Gastrocnemius medialis (tissue), 4 donors: ENCODE measurements at regions not wholly inside any gene's neighbourhood (a gene's known extent, or its start where the extent isn't known, plus 50 kb on each side); places are given as distances from the start of the nearest gene placed in this dataset.

Experiments
- ATAC-seq, 2 donors: fragments of 150-250 bp; one replicate each; pipeline ENCODE4 v1.9.1; 2016
- DNase-seq, 2 donors: peaks; one replicate each; pipeline ENCODE4 v3.0.0-alpha.2; 2019
- H3K27ac ChIP-seq, 4 donors: fragments of 200-600 bp; sonication (generic); 1 replicate in 1 of 4; 2 replicates in 3 of 4; pipeline ENCODE4 v1.5.1; 2016 to 2018; ENCODE audit warnings: mild to moderate bottlenecking in 2 of 4, moderate library complexity in 1 of 4
- H3K27me3 ChIP-seq, 3 donors: fragments of 200-600 bp; sonication (generic) in 2 of 3; 1 replicate in 1 of 3; 2 replicates in 2 of 3; pipeline versions ENCODE4 v1.5.1 to v1.6.0; 2016 to 2019; ENCODE audit warnings: mild to moderate bottlenecking in 1 of 3, moderate library complexity in 1 of 3
- H3K36me3 ChIP-seq, 2 donors: fragments of 200-600 bp; sonication (generic) in 1 of 2; one replicate each; pipeline ENCODE4 v1.5.1; 2017 to 2018
- H3K4me1 ChIP-seq, 2 donors: fragments of 200-600 bp; sonication (generic) in 1 of 2; one replicate each; pipeline ENCODE4 v1.5.1; 2016 to 2017; ENCODE audit warnings: mild to moderate bottlenecking in 2 of 2
- H3K4me3 ChIP-seq, 4 donors: fragments of 200-600 bp; sonication (generic) in 3 of 4; 1 replicate in 1 of 4; 2 replicates in 3 of 4; pipeline ENCODE4 v1.5.1; 2016 to 2019; ENCODE audit warnings: mild to moderate bottlenecking in 2 of 4
- H3K9me3 ChIP-seq, 3 donors: fragments of 200-600 bp; sonication (generic) in 2 of 3; 1 replicate in 1 of 3; 2 replicates in 2 of 3; pipeline ENCODE4 v1.5.1; 2016 to 2019
- CTCF ChIP-seq, 5 experiments: fragments of 450-650 bp in 3 of 5; fragments of 200-600 bp in 2 of 5; sonication (generic) in 2 of 5; IDR thresholded peaks in 4 of 5; conservative IDR thresholded peaks in 1 of 5; 1 replicate in 4 of 5; 2 replicates in 1 of 5; pipeline ENCODE4 v1.5.1; 2016 to 2019; ENCODE audit warnings: antibody characterized with exemption in 5 of 5, mild to moderate bottlenecking in 3 of 5, moderate library complexity in 3 of 5
- POLR2A ChIP-seq, 2 donors: fragments of 450-650 bp; IDR thresholded peaks; one replicate each; pipeline ENCODE4 v1.6.1; 2017; ENCODE audit warnings: antibody characterized with exemption in 2 of 2, mild to moderate bottlenecking in 2 of 2, moderate library complexity in 2 of 2
- in situ Hi-C, 4 donors: fragments of 200-750 bp; cut with MboI; loops; one replicate each; pipeline versions ENCODE4 v1.15.0 to v1.8.0; 2017; ENCODE audit warnings: low sequenced_read_pairs in 4 of 4
- intact Hi-C: fragments of 100-400 bp; cut with DNase I; formaldehyde crosslinking; loops from one replicate; pipeline ENCODE4 v1.15.1; 2023; ENCODE audit warnings: low total_unique reads

GRCh38 chr16:49921791-49922456, 66.0 kb upstream of the ZNF423 start:
- in situ Hi-C loops, result loop anchor here in 3 of 4 donors (5.0 to 25.0 kb wide), 3 partner anchors 507 to 510 kb away; no protein-coding TSS in a partner anchor

DNA sequence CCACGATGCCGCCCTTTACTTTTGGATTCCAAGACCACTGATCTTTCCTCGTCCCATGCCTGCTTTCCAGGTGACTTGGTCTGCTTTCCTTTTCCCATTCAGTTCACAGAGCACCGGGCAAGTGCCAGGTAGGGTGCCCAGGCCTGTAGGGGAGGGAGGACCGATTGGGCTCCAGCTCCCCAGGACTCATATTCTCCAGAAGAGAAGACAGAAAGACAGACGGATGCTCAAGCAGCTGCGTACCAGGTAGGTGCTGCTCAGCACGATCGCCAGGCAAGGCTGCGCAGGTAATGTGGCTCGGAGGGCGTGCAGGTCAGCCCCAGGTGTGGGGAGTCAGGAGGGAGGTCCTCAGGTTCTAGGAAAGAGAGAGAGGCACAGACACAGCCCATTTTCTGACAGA, 67.5 kb upstream of the ZNF423 start:
- intact Hi-C loops, result loop anchor here (5.0 kb wide), 1 partner anchor 431 kb away; no protein-coding TSS in a partner anchor
- in situ Hi-C loops, result loop anchor here in 3 of 4 donors (5.0 to 25.0 kb wide), 3 partner anchors 509 to 511 kb away; no protein-coding TSS in a partner anchor
- Histone ChIP-seq H3K27ac (no peak overlapping the region), H3K27me3 (no peaks in the 10 kb centered on the region), H3K9me3 (no peaks in the 10 kb centered on the region), H3K36me3 (no peaks in the 10 kb centered on the region), H3K4me1 (no peaks in the 10 kb centered on the region), H3K4me3 (no peak overlapping the region)
- no peak for DNase-seq
- ATAC-seq, result no peak
- no peak for TF ChIP-seq POLR2A (IDR thresholded peaks at IDR 0.05)
- no peak for TF ChIP-seq CTCF (IDR thresholded peaks at IDR 0.05 in 4 of 5, conservative IDR thresholded peaks at IDR 0.05 in 1 of 5)

More at GRCh38 chr16:49921791-49922456, 66.0 kb upstream of the ZNF423 start:
- Histone ChIP-seq H3K9me3 (no peaks in the 10 kb centered on the region), H3K27me3 (no peaks in the 10 kb centered on the region), H3K4me1 (no peaks in the 10 kb centered on the region), H3K36me3 (no peaks in the 10 kb centered on the region), H3K27ac (no peak overlapping the region), H3K4me3 (no peak overlapping the region)
- TF ChIP-seq POLR2A (IDR thresholded peaks at IDR 0.05) (no peak), CTCF (IDR thresholded peaks at IDR 0.05 in 4 of 5, conservative IDR thresholded peaks at IDR 0.05 in 1 of 5) (peak in 4 of 5 experiments; percentile 50 to 56 (median 56))
- peak in 1 of 2 donors; percentile 55 for ATAC-seq
- peak; percentile 11 to 23 for DNase-seq
- intact Hi-C loops, result loop anchor here (1.0 to 5.0 kb wide), 2 partner anchors 430 to 514 kb away; no protein-coding TSS in a partner anchor

DNA sequence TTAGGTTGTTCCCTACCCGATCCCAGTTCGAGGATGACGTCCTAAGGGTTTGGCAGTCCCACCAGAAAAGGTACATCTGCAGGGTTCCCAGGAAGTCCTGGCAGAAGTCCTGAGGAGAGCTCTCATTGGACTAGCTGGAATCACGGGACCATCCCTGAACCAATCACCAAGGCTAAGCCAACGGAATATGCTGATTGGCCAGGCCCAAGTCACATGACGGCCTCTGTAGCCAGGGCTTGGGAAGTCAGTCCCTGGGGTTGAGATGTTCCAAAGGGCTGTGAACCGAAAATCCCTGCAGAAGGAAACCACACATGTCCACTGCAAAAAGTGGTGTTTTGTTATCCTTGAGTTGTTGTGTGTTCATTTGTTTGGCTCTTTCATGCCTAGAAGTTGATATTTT, 68.2 kb upstream of the ZNF423 start:
- Histone ChIP-seq H3K27me3 (no peaks in the 10 kb centered on the region), H3K9me3 (no peaks in the 10 kb centered on the region), H3K4me3 (no peak overlapping the region), H3K36me3 (no peaks in the 10 kb centered on the region), H3K4me1 (no peaks in the 10 kb centered on the region), H3K27ac (no peak overlapping the region)
- no peak for TF ChIP-seq POLR2A (IDR thresholded peaks at IDR 0.05)
- TF ChIP-seq CTCF (IDR thresholded peaks at IDR 0.05 in 4 of 5, conservative IDR thresholded peaks at IDR 0.05 in 1 of 5), result no peak
- in situ Hi-C loops (loop anchor here in 3 of 4 donors (5.0 to 25.0 kb wide), 3 partner anchors 509 to 512 kb away; no protein-coding TSS in a partner anchor), intact Hi-C loops (loop anchor here (5.0 kb wide), 1 partner anchor 432 kb away; no protein-coding TSS in a partner anchor)
- ATAC-seq, result no peak
- no peak for DNase-seq

- no peaks in the 10 kb centered on the region for H3K36me3 ChIP-seq
- intact Hi-C loops, result no loop called here
- TF ChIP-seq POLR2A (IDR thresholded peaks at IDR 0.05) (no peak), CTCF (IDR thresholded peaks at IDR 0.05 in 4 of 5, conservative IDR thresholded peaks at IDR 0.05 in 1 of 5) (no peak)
- H3K27ac ChIP-seq, result no peak overlapping the region
- in situ Hi-C loops, result loop anchor here in 1 of 4 donors (10.0 kb wide), 1 partner anchor 512 kb away; no protein-coding TSS in a partner anchor
- H3K4me1 ChIP-seq, result no peaks in the 10 kb centered on the region
- H3K4me3 ChIP-seq, result no peak overlapping the region
- ATAC-seq (no peak), DNase-seq (no peak)
- no peaks in the 10 kb centered on the region for H3K9me3 ChIP-seq
- no peaks in the 10 kb centered on the region for H3K27me3 ChIP-seq
These were observed 71.0 kb upstream of the ZNF423 start for GRCh38 chr16:49926941-49927340.
